K562 (cell line): ENCODE measurements at regions not wholly inside any gene's neighbourhood (a gene's known extent, or its start where the extent isn't known, plus 50 kb on each side); places are given as distances from the start of the nearest gene placed in this dataset.

Experiments used
- ATAC-seq: fragments of 200-7000 bp; cut with Tn5 transposase; 3 replicates; pipeline ENCODE4 v1.9.1; 2020; ENCODE audit warnings: moderate library complexity
- BruUV-seq: library from RNA; stranded (reverse); fragments of 400-500 nt; replicated peaks from 2 replicates; lab custom pipeline; 2021; lab: Mats Ljungman, UMichigan
- CTCF ChIA-PET: fragments of 300-600 bp; formaldehyde crosslinking; extraction: SDS; loops from one replicate; lab custom pipeline; 2021; ENCODE audit warnings: low intra/inter-chr PET ratio; lab: Yijun Ruan, JAX
- POLR2A ChIA-PET: fragments of 300-600, 350-650 bp; sonication (Branson Sonifier 250); formaldehyde crosslinking; extraction: SDS; loops from one replicate; lab custom pipeline; 2021; ENCODE audit warnings: antibody characterized with exemption, inconsistent platforms; lab: Yijun Ruan, JAX
- DNase-seq, 4 experiments: peaks; one replicate each; pipeline versions ENCODE4 v3.0.0 to v3.0.0-alpha.2; 2011 to 2018; ENCODE audit warnings: low spot score in 3 of 4, mixed read lengths in 3 of 4; ENCODE audit errors: extremely low read depth in 1 of 4
- FAIRE-seq: peaks from 2 replicates; lab custom pipeline; 2011; peaks lifted over from hg19 to GRCh38; lab: Jason Lieb, UNC
- H2AFZ ChIP-seq: 2 replicates; pipeline ENCODE4 v1.6.0; 2011; ENCODE audit warnings: low read depth, low read length, control low read depth, inconsistent platforms
- H3K27ac ChIP-seq: fragments of 200-600 bp; 3 replicates; pipeline ENCODE4 v1.8.0; 2011; ENCODE audit warnings: low read depth, mild to moderate bottlenecking, control low read depth, inconsistent platforms, low read length, moderate library complexity, mixed read lengths; ENCODE audit errors: extremely low read depth
- H3K27me3 ChIP-seq, 2 experiments: fragments of 300-600 bp in 1 of 2; 2 replicates in 1 of 2; 3 replicates in 1 of 2; pipeline versions ENCODE4 v1.6.0 to v1.8.0; 2011; ENCODE audit warnings: inconsistent platforms in 2 of 2, low read length in 2 of 2, mild to moderate bottlenecking in 1 of 2, mixed read lengths in 1 of 2, moderate library complexity in 1 of 2; ENCODE audit not compliant: control insufficient read depth in 2 of 2, insufficient read depth in 2 of 2
- H3K36me3 ChIP-seq: fragments of 300-600 bp; 3 replicates; pipeline ENCODE4 v1.8.0; 2011; ENCODE audit warnings: mild to moderate bottlenecking, low read length, inconsistent platforms; ENCODE audit not compliant: control insufficient read depth, insufficient read depth
- H3K4me1 ChIP-seq, 2 experiments: fragments of 200-600 bp in 1 of 2; replicated peaks in 1 of 2; 2 replicates in 1 of 2; 3 replicates in 1 of 2; pipeline versions ENCODE4 v1.5.1 to v1.8.0; 2011; ENCODE audit warnings: inconsistent platforms in 2 of 2, low read length in 2 of 2, mild to moderate bottlenecking in 1 of 2, mixed read lengths in 1 of 2, moderate library complexity in 1 of 2; ENCODE audit not compliant: control insufficient read depth in 2 of 2, insufficient read depth in 2 of 2
- H3K4me2 ChIP-seq: 2 replicates; pipeline ENCODE4 v1.6.1; 2011; ENCODE audit warnings: low read length, control low read depth, inconsistent platforms, mixed read lengths; ENCODE audit not compliant: insufficient read depth
- H3K4me3 ChIP-seq: fragments of 200-600 bp; sonication (generic), shearing (Covaris generic); 2 replicates; pipeline ENCODE4 v1.5.1; 2016; ENCODE audit warnings: control low read depth, inconsistent platforms
- H3K79me2 ChIP-seq: fragments of 200-600 bp; 3 replicates; pipeline ENCODE4 v1.8.0; 2011; ENCODE audit warnings: low read length, inconsistent platforms; ENCODE audit not compliant: control insufficient read depth, insufficient read depth
- H3K9ac ChIP-seq, 2 experiments: 2 replicates each; pipeline versions ENCODE4 v1.6.0 to v1.6.1; 2011; ENCODE audit warnings: low read depth in 2 of 2, low read length in 2 of 2, control low read depth in 1 of 2, inconsistent platforms in 1 of 2, mild to moderate bottlenecking in 1 of 2, mixed read lengths in 1 of 2; ENCODE audit not compliant: insufficient read depth in 1 of 2
- H3K9me1 ChIP-seq: one replicate; pipeline ENCODE4 v1.6.0; 2011; ENCODE audit warnings: inconsistent platforms, mild to moderate bottlenecking, low read length, moderate library complexity; ENCODE audit not compliant: control insufficient read depth, insufficient read depth
- H3K9me3 ChIP-seq: replicated peaks from 2 replicates; pipeline ENCODE4 v1.5.1; 2011; ENCODE audit warnings: low read depth, low read length, inconsistent platforms; ENCODE audit not compliant: control insufficient read depth, insufficient read depth
- H4K20me1 ChIP-seq: replicated peaks from 2 replicates; pipeline ENCODE4 v1.6.1; 2011; ENCODE audit warnings: low read length, inconsistent platforms, mixed read lengths; ENCODE audit not compliant: control insufficient read depth, insufficient read depth
- BACH1 ChIP-seq: fragments of 200-800 bp; sonication (Bioruptor generic); IDR thresholded peaks from 2 replicates; pipeline ENCODE4 v1.6.1; 2016; ENCODE audit warnings: missing genetic modification characterization, missing compliant biosample characterization
- CBFB ChIP-seq: sonication (generic); formaldehyde crosslinking; IDR thresholded peaks from 2 replicates; pipeline ENCODE4 v1.4.0; 2020; ENCODE audit warnings: mild to moderate bottlenecking, missing genetic modification reagents
- CHD4 ChIP-seq: fragments of 200-600 bp; sonication (generic); IDR thresholded peaks from 3 replicates; pipeline ENCODE4 v1.6.1; 2012; ENCODE audit warnings: low read depth, mild to moderate bottlenecking, mixed read lengths, low read length, inconsistent platforms; ENCODE audit not compliant: insufficient read depth, insufficient replicate concordance, poor library complexity, severe bottlenecking
- HDAC3 ChIP-seq: fragments of 450-650 bp; IDR thresholded peaks from 2 replicates; pipeline ENCODE4 v1.6.1; 2018; ENCODE audit warnings: borderline replicate concordance, mild to moderate bottlenecking, moderate library complexity; ENCODE audit not compliant: partially characterized antibody
- HSF4 ChIP-seq: fragments of 250-450 bp; sonication (Bioruptor Pico); IDR thresholded peaks from 2 replicates; pipeline ENCODE4 v2.1.2; 2022; ENCODE audit warnings: mild to moderate bottlenecking, moderate library complexity, borderline replicate concordance
- L3MBTL2 ChIP-seq: fragments of 450-650 bp; IDR thresholded peaks from 2 replicates; pipeline ENCODE4 v1.6.1; 2016; ENCODE audit warnings: mild to moderate bottlenecking, moderate library complexity
- LARP7 ChIP-seq: fragments of 450-650 bp; IDR thresholded peaks from 2 replicates; pipeline ENCODE4 v1.6.1; 2016
- MTA1 ChIP-seq: fragments of 450-650 bp; IDR thresholded peaks from 2 replicates; pipeline ENCODE4 v1.6.1; 2017; ENCODE audit warnings: borderline replicate concordance
- STAT5B ChIP-seq: fragments of 250-450 bp; sonication (Bioruptor Pico); IDR thresholded peaks from 2 replicates; pipeline ENCODE4 v1.8.0; 2021; ENCODE audit warnings: mild to moderate bottlenecking, inconsistent platforms
- ZC3H4 ChIP-seq: sonication (generic); formaldehyde crosslinking; IDR thresholded peaks from 2 replicates; pipeline ENCODE4 v1.9.0; 2021; ENCODE audit warnings: missing genetic modification reagents, borderline replicate concordance
- ZNF12 ChIP-seq: sonication (generic); formaldehyde crosslinking; IDR thresholded peaks from 2 replicates; pipeline ENCODE4 v1.4.0; 2020; ENCODE audit warnings: mild to moderate bottlenecking, missing genetic modification reagents
- ZNF586 ChIP-seq: fragments of 450-650 bp; formaldehyde crosslinking; conservative IDR thresholded peaks from 2 replicates; pipeline ENCODE4 v1.4.0; 2020; ENCODE audit warnings: mild to moderate bottlenecking, moderate library complexity
- ZNF764 ChIP-seq: fragments of 250-450 bp; sonication (Bioruptor Pico); IDR thresholded peaks from 2 replicates; pipeline ENCODE4 v1.4.0; 2020; ENCODE audit warnings: low read depth, mild to moderate bottlenecking, moderate library complexity
- WGBS: fragments of 100-300 bp; shearing (Covaris generic); methylation state at CpG from one replicate; pipeline ENCODE4 v1.1.6; 2016; ENCODE audit warnings: low coverage, mixed read lengths; ENCODE audit not compliant: insufficient coverage; ENCODE audit errors: missing lambda C conversion rate; 5-methylcytosine and 5-hydroxymethylcytosine counted together
- in situ Hi-C: fragments of 300-500 bp; cut with MboI; formaldehyde crosslinking; loops from 4 replicates; pipeline ENCODE4 v1.15.0; 2018; ENCODE audit warnings: inconsistent platforms, mixed read lengths
- intact Hi-C: fragments of 100-400 bp; cut with micrococcal nuclease; formaldehyde crosslinking; loops from 2 replicates; pipeline ENCODE4 v1.14.2; 2022
- TF ChIP-seq, protein P1 (sequence below): IDR thresholded peaks from 2 replicates; pipeline ENCODE4 v1.6.1; 2011; ENCODE audit not compliant: insufficient read length; ENCODE audit errors: extremely low read depth
- TF ChIP-seq, protein P2 (sequence below): sonication (generic); formaldehyde crosslinking; IDR thresholded peaks from 2 replicates; pipeline ENCODE4 v1.8.0; 2022; ENCODE audit warnings: mild to moderate bottlenecking, missing genetic modification reagents

DNA sequence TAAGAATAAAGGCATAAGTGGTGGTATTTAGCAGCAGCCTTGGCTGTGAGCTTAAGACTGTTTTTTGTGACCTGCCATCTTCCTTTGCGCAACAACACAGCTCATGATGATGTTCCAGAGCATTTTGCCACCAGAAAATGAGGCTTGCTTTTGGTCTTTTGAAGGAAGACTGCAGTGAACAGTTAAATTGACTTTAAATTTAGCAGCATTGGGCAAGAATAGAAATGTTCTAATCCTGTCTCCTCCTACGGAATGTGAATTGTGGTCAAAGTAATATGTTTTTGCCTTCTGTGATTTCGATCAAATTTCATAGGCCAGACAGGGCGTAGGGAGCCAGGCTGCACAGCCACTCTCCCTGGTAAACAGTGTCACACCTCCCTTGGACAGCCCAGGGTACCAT is 460.7 kb upstream of the RASGRP1 start:
- Histone ChIP-seq H3K4me1 (no peaks in the 10 kb centered on the region), H4K20me1 (no peaks in the 10 kb centered on the region), H3K4me2 (no peak overlapping the region), H3K79me2 (no peaks in the 10 kb centered on the region), H3K27me3 (no peaks in the 10 kb centered on the region), H3K27ac (no peak overlapping the region), H2AFZ (no peak overlapping the region)
- no peak for DNase-seq
- no peak for ATAC-seq
- ChIA-PET POLR2A (no interaction called here), CTCF (no interaction called here)
- intact Hi-C loops: no loop called here
- BruUV-seq: no TSS peak
- TF ChIP-seq, protein P1, sequence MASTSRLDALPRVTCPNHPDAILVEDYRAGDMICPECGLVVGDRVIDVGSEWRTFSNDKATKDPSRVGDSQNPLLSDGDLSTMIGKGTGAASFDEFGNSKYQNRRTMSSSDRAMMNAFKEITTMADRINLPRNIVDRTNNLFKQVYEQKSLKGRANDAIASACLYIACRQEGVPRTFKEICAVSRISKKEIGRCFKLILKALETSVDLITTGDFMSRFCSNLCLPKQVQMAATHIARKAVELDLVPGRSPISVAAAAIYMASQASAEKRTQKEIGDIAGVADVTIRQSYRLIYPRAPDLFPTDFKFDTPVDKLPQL: no peak
- TF ChIP-seq HDAC3 (no peak), CBFB (CRISPR knock-in tag) (no peak), ZNF12 (CRISPR knock-in tag) (no peak), ZNF764 (CRISPR knock-in tag) (no peak), MTA1 (no peak), ZC3H4 (CRISPR knock-in tag) (no peak), ZNF586 (no peak), HSF4 (no peak), LARP7 (no peak), STAT5B (CRISPR knock-in tag) (no peak), CHD4 (no peak), BACH1 (no peak), L3MBTL2 (no peak)
- TF ChIP-seq, protein P2, sequence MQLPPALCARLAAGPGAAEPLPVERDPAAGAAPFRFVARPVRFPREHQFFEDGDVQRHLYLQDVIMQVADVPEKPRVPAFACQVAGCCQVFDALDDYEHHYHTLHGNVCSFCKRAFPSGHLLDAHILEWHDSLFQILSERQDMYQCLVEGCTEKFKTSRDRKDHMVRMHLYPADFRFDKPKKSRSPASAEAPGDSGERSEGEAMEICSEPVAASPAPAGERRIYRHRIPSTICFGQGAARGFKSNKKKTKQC (CRISPR knock-in tag): no peak
- TF ChIP-seq, all 486 proteins: peak for 0
- H3K9ac ChIP-seq: no peak overlapping the region
- FAIRE-seq: no peak
- H3K9me1 ChIP-seq: no peaks in the 10 kb centered on the region
- in situ Hi-C loops: no loop called here
- WGBS: 2% methylated on average over 4 of the region's 4 CpGs
- no peaks in the 10 kb centered on the region for H3K36me3 ChIP-seq
- no peak overlapping the region for H3K4me3 ChIP-seq
- H3K9me3 ChIP-seq: no peaks in the 10 kb centered on the region
